ENCODE measurements at regions not wholly inside any gene's neighbourhood (a gene's known extent, or its start where the extent isn't known, plus 50 kb on each side); places are given as distances from the start of the nearest gene placed in this dataset.

DNA sequence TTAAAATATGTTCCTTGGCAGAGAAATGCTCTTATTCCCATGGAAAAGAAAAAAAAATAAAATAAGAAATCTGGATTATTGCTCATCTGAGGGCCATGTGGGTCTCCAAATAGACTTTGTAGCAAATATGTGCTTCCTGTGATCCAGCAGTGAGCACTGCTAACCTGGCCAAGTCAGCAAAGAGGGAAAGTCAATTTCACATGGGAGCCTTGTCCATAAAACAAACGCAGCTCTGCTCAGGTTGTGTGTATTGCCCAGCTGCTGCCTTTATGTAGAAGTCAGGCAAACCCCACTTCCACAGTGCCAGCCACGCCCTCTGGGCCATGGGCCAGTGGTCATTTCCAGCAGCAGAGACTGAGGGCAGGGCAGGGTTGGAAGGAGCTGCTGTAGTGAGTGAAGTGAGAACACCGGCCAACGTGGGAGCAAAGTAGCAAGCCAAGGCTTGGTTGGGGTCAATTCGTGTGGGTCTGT, 174.3 kb downstream of the LYPLAL1 start:
- Histone ChIP-seq H3K4me1 (ENCODE audit: control insufficient read depth, extremely low read depth, insufficient read depth, low read length) (no peaks in the 10 kb centered on the region), H4K20me1 (ENCODE audit: control insufficient read depth, extremely low read depth, insufficient read depth, low read length) (no peaks in the 10 kb centered on the region), H3K36me3 (ENCODE audit: control insufficient read depth in 2 of 2, extremely low read depth in 1 of 2, insufficient read depth in 2 of 2, low read length in 2 of 2) (no peaks in the 10 kb centered on the region), H3K9me3 (ENCODE audit: control insufficient read depth, low read depth, low read length) (peaks cover 8% of the 10 kb centered on the region), H3K79me2 (ENCODE audit: control insufficient read depth, insufficient read depth, low read length) (no peaks in the 10 kb centered on the region), H3K4me3 (ENCODE audit: control insufficient read depth in 2 of 3, extremely low read depth in 1 of 3, insufficient read depth in 2 of 3, low read depth in 1 of 3, low read length in 3 of 3) (no peak overlapping the region), H3K4me2 (ENCODE audit: control insufficient read depth, extremely low read depth, insufficient read depth, low read depth, low read length) (no peak overlapping the region), H3K9me1 (ENCODE audit: control insufficient read depth, extremely low read depth, insufficient read depth, low read length) (no peaks in the 10 kb centered on the region), H3K27ac (ENCODE audit: control insufficient read depth, insufficient read depth, low read length) (no peak overlapping the region), H3K27me3 (ENCODE audit: control insufficient read depth, extremely low read depth, insufficient read depth, low read length) (peaks cover 35% of the 10 kb centered on the region), H3K9ac (ENCODE audit: control insufficient read depth, extremely low read depth, insufficient read depth, low read length) (no peak overlapping the region), H2AFZ (ENCODE audit: control insufficient read depth, low read length) (no peak overlapping the region)
- FAIRE-seq: no peak
- no peak for DNase-seq (ENCODE audit: low read depth, low spot score)
- dilution Hi-C loops (cut with MboI; ENCODE audit: extremely low pct_ligation_motif_present, low sequenced_read_pairs): no loop called here
- no peak for TF ChIP-seq EZH2 (IDR thresholded peaks at IDR 0.05; ENCODE audit: low read length)
- TF ChIP-seq, protein P1, sequence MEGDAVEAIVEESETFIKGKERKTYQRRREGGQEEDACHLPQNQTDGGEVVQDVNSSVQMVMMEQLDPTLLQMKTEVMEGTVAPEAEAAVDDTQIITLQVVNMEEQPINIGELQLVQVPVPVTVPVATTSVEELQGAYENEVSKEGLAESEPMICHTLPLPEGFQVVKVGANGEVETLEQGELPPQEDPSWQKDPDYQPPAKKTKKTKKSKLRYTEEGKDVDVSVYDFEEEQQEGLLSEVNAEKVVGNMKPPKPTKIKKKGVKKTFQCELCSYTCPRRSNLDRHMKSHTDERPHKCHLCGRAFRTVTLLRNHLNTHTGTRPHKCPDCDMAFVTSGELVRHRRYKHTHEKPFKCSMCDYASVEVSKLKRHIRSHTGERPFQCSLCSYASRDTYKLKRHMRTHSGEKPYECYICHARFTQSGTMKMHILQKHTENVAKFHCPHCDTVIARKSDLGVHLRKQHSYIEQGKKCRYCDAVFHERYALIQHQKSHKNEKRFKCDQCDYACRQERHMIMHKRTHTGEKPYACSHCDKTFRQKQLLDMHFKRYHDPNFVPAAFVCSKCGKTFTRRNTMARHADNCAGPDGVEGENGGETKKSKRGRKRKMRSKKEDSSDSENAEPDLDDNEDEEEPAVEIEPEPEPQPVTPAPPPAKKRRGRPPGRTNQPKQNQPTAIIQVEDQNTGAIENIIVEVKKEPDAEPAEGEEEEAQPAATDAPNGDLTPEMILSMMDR (optimal IDR thresholded peaks at IDR 0.05 in 1 of 3, IDR thresholded peaks at IDR 0.05 in 1 of 3, conservative IDR thresholded peaks at IDR 0.05 in 1 of 3; ENCODE audit: extremely low read depth in 1 of 3, insufficient read depth in 2 of 3, low read length in 3 of 3): no peak

DNA sequence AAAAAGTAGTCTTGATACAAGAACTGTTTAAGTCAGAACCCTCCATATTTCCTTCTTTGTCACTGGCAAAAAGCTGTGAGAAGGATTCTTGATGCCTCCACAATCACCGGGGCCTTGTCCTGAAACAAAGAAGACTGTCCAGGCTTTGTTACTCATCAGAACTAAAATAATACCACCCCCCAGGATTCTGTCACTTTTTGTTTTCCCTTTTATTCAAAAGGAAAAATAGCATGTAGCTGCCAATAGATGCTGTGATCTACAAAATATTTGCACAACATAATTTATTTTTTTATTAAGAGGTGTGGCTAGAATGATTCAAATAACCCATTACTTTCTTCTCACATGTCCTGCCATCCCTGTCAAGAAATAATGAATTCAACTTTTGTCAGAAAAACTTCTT, 173.7 kb downstream of the LYPLAL1 start:
- H4K20me1 ChIP-seq (ENCODE audit: control insufficient read depth, extremely low read depth, insufficient read depth, low read length): no peaks in the 10 kb centered on the region
- no peak overlapping the region for H2AFZ ChIP-seq (ENCODE audit: control insufficient read depth, low read length)
- no peaks in the 10 kb centered on the region for H3K9me1 ChIP-seq (ENCODE audit: control insufficient read depth, extremely low read depth, insufficient read depth, low read length)
- H3K9ac ChIP-seq (ENCODE audit: control insufficient read depth, extremely low read depth, insufficient read depth, low read length): no peak overlapping the region
- peaks cover 8% of the 10 kb centered on the region for H3K9me3 ChIP-seq (ENCODE audit: control insufficient read depth, low read depth, low read length)
- H3K36me3 ChIP-seq (ENCODE audit: control insufficient read depth in 2 of 2, extremely low read depth in 1 of 2, insufficient read depth in 2 of 2, low read length in 2 of 2): no peaks in the 10 kb centered on the region
- FAIRE-seq: no peak
- no peak overlapping the region for H3K27ac ChIP-seq (ENCODE audit: control insufficient read depth, insufficient read depth, low read length)
- H3K4me3 ChIP-seq (ENCODE audit: control insufficient read depth in 2 of 3, extremely low read depth in 1 of 3, insufficient read depth in 2 of 3, low read depth in 1 of 3, low read length in 3 of 3): no peak overlapping the region
- H3K27me3 ChIP-seq (ENCODE audit: control insufficient read depth, extremely low read depth, insufficient read depth, low read length): peaks cover 36% of the 10 kb centered on the region
- H3K4me1 ChIP-seq (ENCODE audit: control insufficient read depth, extremely low read depth, insufficient read depth, low read length): no peaks in the 10 kb centered on the region
- no peak for DNase-seq (ENCODE audit: low read depth, low spot score)
- H3K79me2 ChIP-seq (ENCODE audit: control insufficient read depth, insufficient read depth, low read length): no peaks in the 10 kb centered on the region
- dilution Hi-C loops (cut with MboI; ENCODE audit: extremely low pct_ligation_motif_present, low sequenced_read_pairs): no loop called here
- TF ChIP-seq, protein P1 (optimal IDR thresholded peaks at IDR 0.05 in 1 of 3, IDR thresholded peaks at IDR 0.05 in 1 of 3, conservative IDR thresholded peaks at IDR 0.05 in 1 of 3; ENCODE audit: extremely low read depth in 1 of 3, insufficient read depth in 2 of 3, low read length in 3 of 3): no peak
- TF ChIP-seq EZH2 (IDR thresholded peaks at IDR 0.05; ENCODE audit: low read length): no peak
- H3K4me2 ChIP-seq (ENCODE audit: control insufficient read depth, extremely low read depth, insufficient read depth, low read depth, low read length): no peak overlapping the region
